ENCODE measurements at regions not wholly inside any gene's neighbourhood (a gene's known extent, or its start where the extent isn't known, plus 50 kb on each side); places are given as distances from the start of the nearest gene placed in this dataset.

- H3K4me3 Mint-ChIP-seq: no peak overlapping the region
- H3K36me3 Mint-ChIP-seq: no peaks in the 10 kb centered on the region
- no peaks in the 10 kb centered on the region for H3K9me3 Mint-ChIP-seq
- ChIA-PET CTCF (no interaction called here), POLR2A (interaction anchor here (0.6 kb wide), 1 partner anchor 1172 kb away, joined by 4 read pairs; no protein-coding TSS in a partner anchor)
- ATAC-seq: no peak
- peaks cover 12% of the 10 kb centered on the region for H3K4me1 Mint-ChIP-seq
- TF ChIP-seq ZNF219 (CRISPR knock-in tag; IDR thresholded peaks at IDR 0.05; ENCODE audit: borderline replicate concordance) (no peak), ZNF317 (CRISPR knock-in tag; IDR thresholded peaks at IDR 0.05; ENCODE audit: borderline replicate concordance, low read depth) (no peak), TCF7 (CRISPR knock-in tag; IDR thresholded peaks at IDR 0.05; ENCODE audit: low read depth) (no peak), ZNF425 (CRISPR knock-in tag; conservative IDR thresholded peaks at IDR 0.05) (no peak), ERG (CRISPR knock-in tag; IDR thresholded peaks at IDR 0.05) (no peak), E2F5 (CRISPR knock-in tag; IDR thresholded peaks at IDR 0.05) (no peak), ETV6 (CRISPR knock-in tag; IDR thresholded peaks at IDR 0.05) (no peak), ZNF138 (CRISPR knock-in tag; conservative IDR thresholded peaks at IDR 0.05) (no peak), OVOL2 (CRISPR knock-in tag; IDR thresholded peaks at IDR 0.05; ENCODE audit: borderline replicate concordance) (no peak), HMGXB4 (CRISPR knock-in tag; IDR thresholded peaks at IDR 0.05) (no peak), ZNF423 (CRISPR knock-in tag; IDR thresholded peaks at IDR 0.05) (no peak), MYBL2 (CRISPR knock-in tag; IDR thresholded peaks at IDR 0.05) (no peak), MXD4 (CRISPR knock-in tag; IDR thresholded peaks at IDR 0.05; ENCODE audit: borderline replicate concordance) (no peak), MLX (CRISPR knock-in tag; IDR thresholded peaks at IDR 0.05) (no peak), FOXJ3 (CRISPR knock-in tag; IDR thresholded peaks at IDR 0.05; ENCODE audit: borderline replicate concordance) (no peak)
- H3K27ac Mint-ChIP-seq: no peak overlapping the region
- DNase-seq (ENCODE audit: low spot score): no peak
- H3K27me3 Mint-ChIP-seq (ENCODE audit: low read depth): no peaks in the 10 kb centered on the region
These were observed 455.7 kb downstream of the RAB38 start for GRCh38 chr11:87719326-87720073.

GRCh38 chr11:87712802-87713202, 462.4 kb downstream of the RAB38 start:
- H3K4me3 Mint-ChIP-seq: no peak overlapping the region
- peak; percentile 90 for ATAC-seq
- peaks cover 15% of the 10 kb centered on the region; the same call in 1 of the 2 replicates for H3K9me3 Mint-ChIP-seq
- H3K36me3 Mint-ChIP-seq: no peaks in the 10 kb centered on the region; the same call in 1 of the 2 replicates
- CTCF ChIA-PET: interaction anchor here (1.7 kb wide), 1 partner anchor 10 kb away, joined by 9 read pairs; no protein-coding TSS in a partner anchor
- peak overlapping the region; percentile 86; the same call in 1 of the 2 replicates for H3K27ac Mint-ChIP-seq
- peaks cover 43% of the 10 kb centered on the region for H3K4me1 Mint-ChIP-seq
- peak; percentile 16 for DNase-seq (ENCODE audit: low spot score)
- POLR2A ChIA-PET: no interaction called here
- H3K27me3 Mint-ChIP-seq (ENCODE audit: low read depth): no peaks in the 10 kb centered on the region
- TF ChIP-seq MYBL2 (CRISPR knock-in tag; IDR thresholded peaks at IDR 0.05): peak; percentile 24; the same call in 1 of the 2 replicates
- TF ChIP-seq AR (CRISPR knock-in tag; IDR thresholded peaks at IDR 0.05): no peak
- no peak for TF ChIP-seq CTCF (IDR thresholded peaks at IDR 0.05)
- no peak for TF ChIP-seq IRF1 (CRISPR knock-in tag; IDR thresholded peaks at IDR 0.05)
- TF ChIP-seq NFATC4 (CRISPR knock-in tag; IDR thresholded peaks at IDR 0.05): no peak
- no peak for TF ChIP-seq ZBTB21 (CRISPR knock-in tag; IDR thresholded peaks at IDR 0.05; ENCODE audit: borderline replicate concordance)
